Astrocyte (in vitro differentiated cells and primary cell): ENCODE measurements at regions not wholly inside any gene's neighbourhood (a gene's known extent, or its start where the extent isn't known, plus 50 kb on each side); places are given as distances from the start of the nearest gene placed in this dataset.
"Not testable (repeated sequence)": the region's sequence is repeated elsewhere in the genome, so short reads cannot be mapped to it uniquely, and the experiment has no call there.

Experiments
- EZH2 ChIP-seq: IDR thresholded peaks from 2 replicates; pipeline ENCODE4 v1.6.1; 2012; ENCODE audit warnings: mild to moderate bottlenecking, low read length, inconsistent platforms; ENCODE audit not compliant: insufficient read depth
- TF ChIP-seq, protein P1 (sequence below): IDR thresholded peaks from 2 replicates; pipeline ENCODE4 v1.5.1; 2011; ENCODE audit warnings: low read depth, mild to moderate bottlenecking, inconsistent platforms, low read length, moderate library complexity; ENCODE audit not compliant: insufficient read depth

DNA sequence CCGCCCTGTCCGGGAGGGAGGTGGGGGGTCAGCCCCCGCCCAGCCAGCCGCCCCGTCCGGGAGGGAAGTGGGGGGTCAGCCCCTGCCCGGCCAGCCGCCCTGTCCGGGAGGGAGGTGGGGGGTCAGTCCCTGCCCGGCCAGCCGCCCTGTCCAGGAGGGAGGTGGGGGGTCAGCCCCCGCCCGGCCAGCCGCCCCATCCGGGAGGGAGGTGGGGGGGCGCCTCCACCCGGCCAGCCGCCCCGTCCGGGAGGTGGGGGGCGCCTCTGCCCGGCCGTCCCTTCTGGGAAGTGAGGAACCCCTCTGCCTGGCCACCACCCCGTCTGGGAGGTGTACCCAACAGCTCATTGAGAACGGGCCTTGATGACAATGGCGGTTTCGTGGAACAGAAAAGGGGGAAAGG is 823.4 kb upstream of the GBE1 start:
- TF ChIP-seq, protein P1, sequence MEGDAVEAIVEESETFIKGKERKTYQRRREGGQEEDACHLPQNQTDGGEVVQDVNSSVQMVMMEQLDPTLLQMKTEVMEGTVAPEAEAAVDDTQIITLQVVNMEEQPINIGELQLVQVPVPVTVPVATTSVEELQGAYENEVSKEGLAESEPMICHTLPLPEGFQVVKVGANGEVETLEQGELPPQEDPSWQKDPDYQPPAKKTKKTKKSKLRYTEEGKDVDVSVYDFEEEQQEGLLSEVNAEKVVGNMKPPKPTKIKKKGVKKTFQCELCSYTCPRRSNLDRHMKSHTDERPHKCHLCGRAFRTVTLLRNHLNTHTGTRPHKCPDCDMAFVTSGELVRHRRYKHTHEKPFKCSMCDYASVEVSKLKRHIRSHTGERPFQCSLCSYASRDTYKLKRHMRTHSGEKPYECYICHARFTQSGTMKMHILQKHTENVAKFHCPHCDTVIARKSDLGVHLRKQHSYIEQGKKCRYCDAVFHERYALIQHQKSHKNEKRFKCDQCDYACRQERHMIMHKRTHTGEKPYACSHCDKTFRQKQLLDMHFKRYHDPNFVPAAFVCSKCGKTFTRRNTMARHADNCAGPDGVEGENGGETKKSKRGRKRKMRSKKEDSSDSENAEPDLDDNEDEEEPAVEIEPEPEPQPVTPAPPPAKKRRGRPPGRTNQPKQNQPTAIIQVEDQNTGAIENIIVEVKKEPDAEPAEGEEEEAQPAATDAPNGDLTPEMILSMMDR, result not testable (repeated sequence)
- not testable (repeated sequence) for TF ChIP-seq EZH2
